Endothelial cell of umbilical vein (primary cell): ENCODE measurements at regions not wholly inside any gene's neighbourhood (a gene's known extent, or its start where the extent isn't known, plus 50 kb on each side); places are given as distances from the start of the nearest gene placed in this dataset.

Source experiments
- BruUV-seq: library from RNA; stranded (reverse); fragments of 400-500 nt; replicated peaks from 2 replicates; lab custom pipeline; 2021; lab: Mats Ljungman, UMichigan
- CTCF ChIA-PET: fragments of 300-600, 350-600 bp; sonication (Branson Sonifier 250); formaldehyde crosslinking; loops from one replicate; lab custom pipeline; 2021; ENCODE audit warnings: antibody characterized with exemption, inconsistent platforms; lab: Charles Lee
- POLR2A ChIA-PET: fragments of 300-600, 350-600 bp; sonication (Branson Sonifier 250); formaldehyde crosslinking; loops from one replicate; lab custom pipeline; 2021; ENCODE audit warnings: antibody characterized with exemption, inconsistent platforms; lab: Charles Lee
- DNase-seq: peaks from one replicate; pipeline ENCODE4 v3.0.0-alpha.2; 2011; ENCODE audit warnings: low read depth, low spot score
- FAIRE-seq: peaks from 2 replicates; lab custom pipeline; 2011; peaks lifted over from hg19 to GRCh38; lab: Jason Lieb, UNC
- H2AFZ ChIP-seq: 2 replicates; pipeline ENCODE4 v1.6.0; 2012; ENCODE audit warnings: low read depth, low read length, control low read depth, inconsistent platforms
- H3K27ac ChIP-seq: 2 replicates; pipeline ENCODE4 v1.5.1; 2011; ENCODE audit warnings: low read depth, mild to moderate bottlenecking, control low read depth, low read length, moderate library complexity; ENCODE audit not compliant: insufficient read depth
- H3K27me3 ChIP-seq, 2 experiments: 2 replicates each; pipeline versions ENCODE4 v1.6.0 to v1.6.1; 2011; ENCODE audit warnings: low read length in 2 of 2, mixed read lengths in 1 of 2; ENCODE audit not compliant: control insufficient read depth in 2 of 2, insufficient read depth in 2 of 2
- H3K36me3 ChIP-seq, 2 experiments: 2 replicates in 1 of 2; 3 replicates in 1 of 2; pipeline ENCODE4 v1.5.1; 2011; ENCODE audit warnings: low read length in 2 of 2, mild to moderate bottlenecking in 1 of 2, moderate library complexity in 1 of 2; ENCODE audit not compliant: control insufficient read depth in 2 of 2, insufficient read depth in 2 of 2; ENCODE audit errors: extremely low read depth in 1 of 2
- H3K4me1 ChIP-seq: 3 replicates; pipeline ENCODE4 v1.5.1; 2011; ENCODE audit warnings: mild to moderate bottlenecking, low read length; ENCODE audit not compliant: control insufficient read depth, insufficient read depth; ENCODE audit errors: extremely low read depth
- H3K4me2 ChIP-seq: 2 replicates; pipeline ENCODE4 v1.6.1; 2011; ENCODE audit warnings: low read length, control low read depth, mixed read lengths; ENCODE audit not compliant: insufficient read depth
- H3K4me3 ChIP-seq, 3 experiments: fragments of 200-600 bp in 1 of 3; sonication (generic), shearing (Covaris generic) in 1 of 3; replicated peaks in 1 of 3; 2 replicates each; pipeline ENCODE4 v1.5.1; 2011 to 2016; ENCODE audit warnings: control low read depth in 3 of 3, low read length in 3 of 3, mild to moderate bottlenecking in 2 of 3, inconsistent platforms in 1 of 3, low read depth in 1 of 3, moderate library complexity in 1 of 3; ENCODE audit not compliant: insufficient read depth in 1 of 3
- H3K79me2 ChIP-seq: 2 replicates; pipeline ENCODE4 v1.6.0; 2012; ENCODE audit warnings: low read length, inconsistent platforms; ENCODE audit not compliant: control insufficient read depth, insufficient read depth
- H3K9ac ChIP-seq: replicated peaks from 2 replicates; pipeline ENCODE3; 2011; ENCODE audit warnings: low read length, control low read depth; ENCODE audit not compliant: insufficient read depth; ENCODE audit errors: extremely low read depth
- H3K9me1 ChIP-seq: replicated peaks from 3 replicates; pipeline ENCODE4 v1.6.0; 2011; ENCODE audit warnings: mild to moderate bottlenecking, low read length; ENCODE audit not compliant: control insufficient read depth, insufficient read depth; ENCODE audit errors: extremely low read depth
- H3K9me3 ChIP-seq: replicated peaks from 2 replicates; pipeline ENCODE4 v1.5.1; 2012; ENCODE audit warnings: low read length, inconsistent platforms; ENCODE audit not compliant: control insufficient read depth, insufficient read depth
- H4K20me1 ChIP-seq: replicated peaks from 2 replicates; pipeline ENCODE3; 2011; ENCODE audit warnings: mild to moderate bottlenecking, low read length; ENCODE audit not compliant: control insufficient read depth, insufficient read depth; ENCODE audit errors: extremely low read depth
- CTCF ChIP-seq, 2 donors: IDR thresholded peaks; 1 replicate in 1 of 2; 2 replicates in 1 of 2; pipeline ENCODE4 v1.5.1; 2011; ENCODE audit warnings: low read length in 2 of 2, mild to moderate bottlenecking in 2 of 2, moderate library complexity in 2 of 2, control low read depth in 1 of 2, inconsistent platforms in 1 of 2, low read depth in 1 of 2; ENCODE audit not compliant: insufficient read depth in 1 of 2; ENCODE audit errors: extremely low read depth in 1 of 2
- EZH2 ChIP-seq: IDR thresholded peaks from 2 replicates; pipeline ENCODE4 v1.6.1; 2012; ENCODE audit warnings: borderline replicate concordance, low read depth, mild to moderate bottlenecking, moderate library complexity, low read length, inconsistent platforms; ENCODE audit not compliant: severe bottlenecking
- FOS ChIP-seq: IDR thresholded peaks from 2 replicates; pipeline ENCODE4 v1.6.1; 2011; ENCODE audit warnings: mild to moderate bottlenecking, low read length, moderate library complexity, borderline replicate concordance; ENCODE audit not compliant: insufficient read depth
- GATA2 ChIP-seq: IDR thresholded peaks from 2 replicates; pipeline ENCODE4 v1.7.0; 2011; ENCODE audit warnings: low read depth, mild to moderate bottlenecking, moderate library complexity, mixed read lengths, low read length; ENCODE audit not compliant: insufficient read length, insufficient read depth
- JUN ChIP-seq: IDR thresholded peaks from 2 replicates; pipeline ENCODE4 v1.6.1; 2011; ENCODE audit warnings: borderline replicate concordance, low read depth; ENCODE audit not compliant: insufficient read length, insufficient read depth
- MAX ChIP-seq: IDR thresholded peaks from 2 replicates; pipeline ENCODE4 v1.6.1; 2011; ENCODE audit not compliant: insufficient read depth, insufficient read length
- MYC ChIP-seq: IDR thresholded peaks from one replicate; pipeline ENCODE4 v1.6.1; 2011; ENCODE audit warnings: mild to moderate bottlenecking, low read depth, low read length
- POLR2A ChIP-seq: IDR thresholded peaks from 2 replicates; pipeline ENCODE4 v1.6.1; 2012; ENCODE audit warnings: low read depth, mild to moderate bottlenecking, control low read depth, low read length
- POLR2AphosphoS5 ChIP-seq: IDR thresholded peaks from 2 replicates; pipeline ENCODE4 v1.6.1; 2012; ENCODE audit warnings: low read depth, mild to moderate bottlenecking, control low read depth, low read length, moderate library complexity; ENCODE audit not compliant: insufficient read depth
- dilution Hi-C: fragments of 300-500 bp; cut with MboI; formaldehyde crosslinking; loops from one replicate; pipeline ENCODE4 v1.15.0; 2019; ENCODE audit warnings: low sequenced_read_pairs; ENCODE audit not compliant: extremely low pct_ligation_motif_present
- intact Hi-C: fragments of 100-400 bp; cut with micrococcal nuclease; formaldehyde crosslinking; loops from one replicate; pipeline ENCODE4 v1.10.0; 2022

GRCh38 chr22:48980409-48980808 lies 847.3 kb downstream of the BRD1 start:
- Histone ChIP-seq H4K20me1 (no peaks in the 10 kb centered on the region), H3K9me3 (peaks cover 10% of the 10 kb centered on the region), H3K36me3 (no peaks in the 10 kb centered on the region), H3K79me2 (no peaks in the 10 kb centered on the region), H3K27ac (no peak overlapping the region), H3K9me1 (no peaks in the 10 kb centered on the region), H3K27me3 (no peaks in the 10 kb centered on the region), H3K4me2 (no peak overlapping the region), H3K4me3 (no peak overlapping the region), H3K4me1 (no peaks in the 10 kb centered on the region), H3K9ac (no peak overlapping the region), H2AFZ (no peak overlapping the region)
- BruUV-seq: no TSS peak
- dilution Hi-C loops: no loop called here
- ChIA-PET POLR2A (no interaction called here), CTCF (no interaction called here)
- intact Hi-C loops: no loop called here
- TF ChIP-seq POLR2AphosphoS5: no peak
- TF ChIP-seq GATA2: no peak
- no peak for TF ChIP-seq MAX
- no peak for TF ChIP-seq POLR2A
- no peak for TF ChIP-seq MYC
- no peak for TF ChIP-seq FOS
- no peak for TF ChIP-seq EZH2
- no peak for TF ChIP-seq CTCF (IDR thresholded peaks at IDR 0.05; ENCODE audit: extremely low read depth in 1 of 2, insufficient read depth in 1 of 2, low read depth in 1 of 2, low read length in 2 of 2)
- no peak for TF ChIP-seq JUN
- DNase-seq (no peak), FAIRE-seq (no peak)
